ENCODE measurements at regions not wholly inside any gene's neighbourhood (a gene's known extent, or its start where the extent isn't known, plus 50 kb on each side); places are given as distances from the start of the nearest gene placed in this dataset.
"Not testable (repeated sequence)": the region's sequence is repeated elsewhere in the genome, so short reads cannot be mapped to it uniquely, and the experiment has no call there.

DNA sequence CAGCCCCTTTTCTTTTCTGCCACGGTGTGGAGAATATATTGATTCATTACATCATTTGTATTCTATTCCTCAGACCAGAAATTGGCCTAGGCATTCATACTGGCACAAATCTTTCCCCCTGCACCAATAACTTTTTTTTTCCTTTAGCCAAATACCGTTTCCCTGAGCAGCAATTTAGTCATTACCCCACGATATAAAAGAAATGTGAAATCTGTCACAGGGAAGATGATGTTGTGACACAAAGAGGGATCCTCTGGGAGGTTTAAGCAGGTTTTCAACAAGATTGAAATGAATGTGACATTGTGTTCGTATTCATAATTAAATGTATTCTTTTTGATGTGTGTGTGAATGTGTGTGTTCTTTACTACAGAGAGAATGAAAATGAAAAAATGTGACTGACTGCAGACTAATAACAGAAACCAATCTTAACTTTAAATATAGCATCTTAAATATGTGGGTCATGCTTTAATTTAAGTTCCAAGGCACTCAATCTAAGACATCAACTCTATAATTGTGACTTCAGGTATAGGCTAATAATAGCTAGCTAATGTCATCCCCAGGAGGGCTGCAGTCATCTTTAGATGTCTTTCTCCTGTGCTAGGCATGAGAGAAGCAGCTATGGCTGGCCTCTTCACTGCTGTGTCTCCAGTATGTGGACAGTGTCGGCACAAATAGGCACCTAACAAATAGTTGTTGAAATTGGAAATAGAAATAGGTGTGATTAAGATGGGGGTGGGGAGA is 177.7 kb downstream of the BTBD3 start:
- Mint-ChIP-seq H3K27ac (no peak overlapping the region), H3K9me3 (peaks cover 8% of the 10 kb centered on the region), H3K4me3 (no peak overlapping the region), H3K4me1 (ENCODE audit: low read depth in 2 of 2) (no peaks in the 10 kb centered on the region), H3K27me3 (no peaks in the 10 kb centered on the region), H3K36me3 (no peaks in the 10 kb centered on the region)
- ATAC-seq: no peak
- no peak for DNase-seq (ENCODE audit: low spot score)

DNA sequence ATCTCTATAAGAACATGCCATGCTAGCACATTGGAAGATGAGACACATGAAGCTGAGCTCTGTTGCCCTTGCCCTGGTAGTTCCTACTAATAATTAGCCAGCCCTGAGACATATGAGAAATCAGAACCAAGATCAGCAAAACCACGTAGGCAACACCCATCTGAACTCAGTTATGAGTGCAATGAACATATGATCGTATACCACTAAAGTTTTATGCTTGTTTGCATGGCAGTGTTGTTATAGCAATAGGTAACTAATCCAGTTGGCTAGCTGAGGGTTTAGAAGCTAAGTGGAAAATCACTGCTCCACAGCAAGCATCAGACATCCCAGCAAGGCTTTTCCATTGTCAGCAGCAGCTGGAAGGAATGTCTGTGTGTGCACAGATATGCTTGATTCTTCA is 180.7 kb downstream of the BTBD3 start:
- no peak overlapping the region for H3K27ac Mint-ChIP-seq
- no peak overlapping the region for H3K4me3 Mint-ChIP-seq
- DNase-seq (ENCODE audit: low spot score): no peak
- no peaks in the 10 kb centered on the region for H3K27me3 Mint-ChIP-seq
- peaks cover 10% of the 10 kb centered on the region for H3K9me3 Mint-ChIP-seq
- no peak for ATAC-seq
- no peaks in the 10 kb centered on the region for H3K4me1 Mint-ChIP-seq (ENCODE audit: low read depth in 2 of 2)
- H3K36me3 Mint-ChIP-seq: no peaks in the 10 kb centered on the region

DNA sequence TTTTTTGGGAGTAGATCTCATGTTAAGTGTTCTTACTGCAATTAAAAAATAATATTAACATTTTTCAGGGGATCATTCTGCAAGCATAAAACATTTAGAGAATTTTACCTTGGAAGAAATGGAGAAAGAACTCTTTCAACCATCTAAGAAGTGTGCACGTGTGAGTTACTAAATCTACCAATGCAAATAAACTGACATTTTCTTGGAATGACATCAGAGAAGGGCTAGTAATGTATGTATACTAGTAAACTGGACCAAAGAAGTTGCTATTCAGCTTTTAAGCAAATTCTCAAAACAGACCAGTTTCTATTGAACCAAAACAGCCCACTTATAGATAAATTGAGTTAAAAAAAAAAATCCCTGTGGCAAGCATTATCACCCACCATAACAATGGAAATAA is 191.2 kb downstream of the BTBD3 start:
- Mint-ChIP-seq H3K27ac (no peak overlapping the region), H3K9me3 (peaks cover 12% of the 10 kb centered on the region), H3K4me1 (ENCODE audit: low read depth in 2 of 2) (peaks cover 5 to 11% of the 10 kb centered on the region in 2 donors), H3K27me3 (no peaks in the 10 kb centered on the region), H3K4me3 (no peak overlapping the region), H3K36me3 (no peaks in the 10 kb centered on the region)
- DNase-seq (ENCODE audit: low spot score) (no peak), ATAC-seq (no peak)

DNA sequence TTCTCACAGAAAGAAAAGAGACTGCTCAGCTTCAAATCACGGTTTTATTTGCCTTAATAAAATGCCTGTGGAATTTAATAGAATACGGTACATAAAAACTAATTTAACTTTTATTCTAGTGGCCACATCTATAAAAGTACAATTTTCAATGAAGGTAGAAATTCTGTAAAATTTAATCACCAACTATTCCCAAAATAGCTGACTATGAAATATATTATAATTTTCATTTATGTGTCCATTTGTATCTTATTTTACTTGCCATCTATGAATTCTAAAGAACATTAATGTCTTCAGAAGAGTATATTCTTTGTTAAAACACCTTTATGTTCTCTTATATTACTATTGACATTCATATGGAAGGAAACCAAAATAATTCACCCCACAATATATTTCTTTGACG is 192.6 kb downstream of the BTBD3 start:
- Mint-ChIP-seq H3K27ac (no peak overlapping the region), H3K36me3 (no peaks in the 10 kb centered on the region), H3K9me3 (peaks cover 5% of the 10 kb centered on the region), H3K4me1 (ENCODE audit: low read depth in 2 of 2) (peaks cover 9 to 16% of the 10 kb centered on the region in 2 donors), H3K27me3 (no peaks in the 10 kb centered on the region), H3K4me3 (no peak overlapping the region)
- ATAC-seq (no peak), DNase-seq (ENCODE audit: low spot score) (no peak)

DNA sequence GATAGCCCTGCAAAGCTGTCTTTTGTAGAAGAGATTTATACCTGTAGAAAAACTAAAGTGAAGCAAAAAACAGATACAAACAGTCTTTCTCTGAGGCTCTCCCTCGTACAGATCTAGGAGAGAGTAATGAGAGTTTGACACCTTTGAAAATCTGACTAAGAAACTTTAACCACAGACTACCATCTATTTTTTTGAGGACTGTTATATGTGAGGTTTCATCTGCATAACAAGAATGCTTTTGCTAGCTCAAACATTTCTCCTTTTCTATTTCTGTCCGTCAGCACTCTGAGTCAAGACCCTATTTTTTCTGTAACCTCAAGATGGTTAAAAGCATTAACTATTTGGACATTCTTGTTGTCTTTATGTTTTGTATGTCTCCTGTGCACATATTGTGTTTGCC is 193.0 kb downstream of the BTBD3 start:
- ATAC-seq (no peak), DNase-seq (ENCODE audit: low spot score) (no peak)
- Mint-ChIP-seq H3K27ac (no peak overlapping the region), H3K9me3 (peaks cover 5% of the 10 kb centered on the region), H3K4me1 (ENCODE audit: low read depth in 2 of 2) (peaks cover 9 to 16% of the 10 kb centered on the region in 2 donors), H3K4me3 (no peak overlapping the region), H3K27me3 (no peaks in the 10 kb centered on the region), H3K36me3 (no peaks in the 10 kb centered on the region)

DNA sequence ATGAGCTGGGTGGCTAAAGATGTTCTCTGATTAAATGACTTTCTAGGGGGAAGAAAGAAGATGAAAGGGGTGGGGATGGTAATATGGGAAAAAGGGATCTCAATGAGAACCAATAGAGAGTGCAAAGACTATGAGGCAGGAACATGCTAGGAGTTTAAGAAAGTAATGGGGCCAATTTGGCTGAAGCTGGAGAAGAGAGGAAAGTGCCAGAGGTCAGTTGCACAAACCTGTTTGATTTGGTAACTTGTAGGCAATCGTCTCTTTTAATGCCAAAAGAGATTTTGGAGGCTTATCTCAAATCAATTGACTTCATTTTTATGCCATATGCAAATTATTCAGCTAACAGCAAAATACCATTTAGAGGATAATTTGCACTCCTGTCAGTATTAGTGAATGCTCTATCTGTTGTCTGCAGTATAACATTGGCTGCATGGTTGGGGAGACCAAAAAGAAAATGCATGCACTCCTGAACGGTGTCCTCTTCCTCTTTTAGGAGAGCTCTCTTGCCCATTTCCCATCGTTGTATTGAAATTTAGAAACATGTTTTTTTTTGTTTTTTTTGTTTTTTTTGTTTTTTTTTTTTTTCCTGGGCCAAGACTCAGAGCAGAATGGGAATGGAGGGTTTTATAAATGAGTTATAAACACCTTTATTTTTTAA is 193.9 kb downstream of the BTBD3 start:
- peaks cover 5% of the 10 kb centered on the region for H3K9me3 Mint-ChIP-seq
- no peaks in the 10 kb centered on the region for H3K27me3 Mint-ChIP-seq
- peaks cover 9 to 16% of the 10 kb centered on the region in 2 donors for H3K4me1 Mint-ChIP-seq (ENCODE audit: low read depth in 2 of 2)
- ATAC-seq (no peak), DNase-seq (ENCODE audit: low spot score) (no peak)
- no peak overlapping the region for H3K4me3 Mint-ChIP-seq
- H3K36me3 Mint-ChIP-seq: no peaks in the 10 kb centered on the region
- H3K27ac Mint-ChIP-seq: no peak overlapping the region

DNA sequence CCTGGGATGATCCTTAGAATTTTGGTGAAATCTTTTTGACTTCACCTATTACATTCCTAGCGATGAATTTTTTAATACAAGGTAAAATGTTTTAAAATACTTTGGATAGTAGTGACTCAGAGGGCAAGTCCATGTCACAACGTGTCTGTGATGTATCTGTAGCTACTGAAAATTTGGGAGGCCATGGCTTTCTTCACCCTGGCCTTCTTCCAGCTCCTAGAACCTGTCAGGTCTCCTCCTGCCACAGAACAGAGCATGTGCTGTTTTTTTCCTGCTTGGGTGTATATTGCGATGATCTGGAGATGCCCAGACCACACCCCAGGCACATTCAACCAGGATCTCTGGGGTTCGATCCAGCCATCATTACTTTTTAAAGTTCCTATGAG is 194.4 kb downstream of the BTBD3 start:
- H3K27me3 Mint-ChIP-seq: no peaks in the 10 kb centered on the region
- peaks cover 9 to 16% of the 10 kb centered on the region in 2 donors for H3K4me1 Mint-ChIP-seq (ENCODE audit: low read depth in 2 of 2)
- H3K27ac Mint-ChIP-seq: no peak overlapping the region
- H3K4me3 Mint-ChIP-seq: no peak overlapping the region
- DNase-seq (ENCODE audit: low spot score) (no peak), ATAC-seq (no peak)
- H3K9me3 Mint-ChIP-seq: peaks cover 4% of the 10 kb centered on the region
- H3K36me3 Mint-ChIP-seq: no peaks in the 10 kb centered on the region

DNA sequence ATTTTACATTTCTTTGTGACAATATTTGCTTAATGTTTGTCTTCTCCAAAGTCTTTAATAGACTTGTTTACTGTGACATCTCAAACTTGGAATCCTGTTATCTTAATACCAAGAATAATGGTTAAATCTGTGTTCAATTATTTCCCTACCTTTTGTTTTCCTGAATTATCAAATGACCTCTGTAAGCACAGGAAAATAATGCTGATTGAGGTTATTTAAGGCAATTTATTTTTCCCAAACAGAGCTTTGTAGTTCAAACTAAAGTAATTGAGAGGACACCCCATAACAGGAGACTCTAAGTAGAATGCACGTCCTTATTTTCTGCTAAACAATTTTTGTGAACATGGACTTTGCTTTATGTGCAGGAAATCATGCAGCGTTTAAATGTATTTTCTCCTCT is 195.0 kb downstream of the BTBD3 start:
- H3K4me3 Mint-ChIP-seq: no peak overlapping the region
- no peak overlapping the region for H3K27ac Mint-ChIP-seq
- no peak for DNase-seq (ENCODE audit: low spot score)
- H3K4me1 Mint-ChIP-seq (ENCODE audit: low read depth in 2 of 2): peaks cover 9 to 16% of the 10 kb centered on the region in 2 donors
- H3K9me3 Mint-ChIP-seq: no peaks in the 10 kb centered on the region
- ATAC-seq: no peak
- no peaks in the 10 kb centered on the region for H3K36me3 Mint-ChIP-seq
- H3K27me3 Mint-ChIP-seq: no peaks in the 10 kb centered on the region

DNA sequence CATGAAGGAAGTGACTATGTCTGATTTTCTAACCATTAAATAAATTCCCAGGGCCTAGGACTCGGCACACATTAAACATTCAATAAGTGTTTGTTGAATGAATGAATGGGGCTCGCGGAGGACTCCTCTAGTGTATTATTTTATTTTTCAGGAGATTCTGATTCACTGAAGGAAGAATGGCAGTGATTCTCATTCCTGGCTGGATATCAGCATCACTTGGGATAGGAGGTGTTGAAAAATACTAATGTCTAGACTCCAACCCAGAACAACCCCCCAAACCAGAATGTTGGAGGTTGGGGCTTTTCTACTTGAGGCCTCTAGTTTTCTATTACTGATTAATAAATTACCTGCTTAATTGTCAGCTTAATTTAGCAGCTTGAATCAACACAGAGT is 195.4 kb downstream of the BTBD3 start:
- Mint-ChIP-seq H3K4me1 (ENCODE audit: low read depth in 2 of 2) (peaks cover 9 to 16% of the 10 kb centered on the region in 2 donors), H3K36me3 (no peaks in the 10 kb centered on the region), H3K27ac (no peak overlapping the region), H3K27me3 (no peaks in the 10 kb centered on the region), H3K4me3 (no peak overlapping the region), H3K9me3 (no peaks in the 10 kb centered on the region)
- DNase-seq (ENCODE audit: low spot score): no peak
- no peak for ATAC-seq

DNA sequence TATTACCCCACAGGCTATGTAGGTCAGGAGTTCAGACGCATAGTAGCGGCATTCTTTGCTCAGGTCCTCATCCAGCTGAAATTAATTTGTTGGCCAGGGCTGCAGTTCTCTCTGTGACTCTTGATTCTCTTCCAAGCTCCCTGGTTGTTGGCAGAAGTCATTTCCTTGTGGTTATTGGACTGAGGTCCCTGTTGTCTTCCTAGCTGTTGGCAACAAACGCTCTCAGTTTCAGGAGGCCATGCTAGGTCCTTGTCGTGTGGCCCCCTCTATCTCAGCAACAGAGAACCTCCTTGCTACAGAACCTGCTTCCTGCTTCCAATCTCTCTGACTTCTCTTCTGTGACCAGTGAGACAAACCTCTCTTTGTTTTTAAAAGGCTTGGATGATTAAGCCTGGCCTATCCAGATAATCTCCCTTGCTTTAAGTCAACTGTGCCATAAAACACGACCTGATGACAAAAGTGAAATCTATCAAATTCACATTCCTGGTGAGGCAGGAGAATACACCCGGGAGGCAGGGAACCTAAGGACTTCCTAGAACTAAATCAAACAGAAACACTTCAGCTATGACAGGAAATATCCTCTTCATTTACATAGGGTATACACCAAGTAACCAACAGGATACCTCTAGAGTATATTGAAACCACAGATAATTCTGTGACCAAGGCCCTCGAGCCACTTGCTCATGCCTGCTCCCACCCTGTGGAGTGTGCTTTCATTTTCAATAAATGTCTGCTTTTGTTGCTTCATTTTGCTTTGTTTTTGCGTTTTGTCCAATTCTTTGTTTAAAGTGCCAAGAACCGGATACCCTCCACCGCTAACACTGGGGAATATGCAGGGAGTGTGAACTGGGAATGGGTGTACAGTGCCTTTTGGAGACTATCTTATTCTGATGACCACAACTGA is 196.0 kb downstream of the BTBD3 start:
- Mint-ChIP-seq H3K4me1 (ENCODE audit: low read depth in 2 of 2) (peaks cover 9 to 16% of the 10 kb centered on the region in 2 donors), H3K27me3 (no peaks in the 10 kb centered on the region), H3K36me3 (no peaks in the 10 kb centered on the region), H3K27ac (peak overlapping the region in 1 of 2 donors; percentile 53), H3K9me3 (no peaks in the 10 kb centered on the region), H3K4me3 (no peak overlapping the region)
- no peak for DNase-seq (ENCODE audit: low spot score)
- ATAC-seq: peak; percentile 63 to 79

DNA sequence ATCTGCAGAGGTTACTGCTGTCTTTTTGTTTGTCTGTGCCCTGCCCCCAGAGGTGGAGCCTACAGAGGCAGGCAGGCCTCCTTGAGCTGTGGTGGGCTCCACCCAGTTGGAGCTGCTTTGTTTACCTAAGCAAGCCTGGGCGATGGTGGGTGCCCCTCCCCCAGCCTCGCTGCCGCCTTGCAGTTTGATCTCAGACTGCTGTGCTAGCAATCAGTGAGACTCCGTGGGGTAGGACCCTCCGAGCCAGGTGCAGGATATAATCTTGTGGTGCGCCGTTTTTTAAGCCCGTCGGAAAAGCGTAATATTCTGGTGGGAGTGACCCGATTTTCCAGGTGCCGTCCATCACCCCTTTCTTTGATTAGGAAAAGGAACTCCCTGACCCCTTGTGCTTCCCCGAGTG is 211.4 kb downstream of the BTBD3 start:
- not testable (repeated sequence) for H3K27ac Mint-ChIP-seq; H3K4me3 Mint-ChIP-seq; H3K9me3 Mint-ChIP-seq; ATAC-seq; H3K4me1 Mint-ChIP-seq (ENCODE audit: low read depth in 2 of 2); DNase-seq (ENCODE audit: low spot score); H3K36me3 Mint-ChIP-seq; H3K27me3 Mint-ChIP-seq

DNA sequence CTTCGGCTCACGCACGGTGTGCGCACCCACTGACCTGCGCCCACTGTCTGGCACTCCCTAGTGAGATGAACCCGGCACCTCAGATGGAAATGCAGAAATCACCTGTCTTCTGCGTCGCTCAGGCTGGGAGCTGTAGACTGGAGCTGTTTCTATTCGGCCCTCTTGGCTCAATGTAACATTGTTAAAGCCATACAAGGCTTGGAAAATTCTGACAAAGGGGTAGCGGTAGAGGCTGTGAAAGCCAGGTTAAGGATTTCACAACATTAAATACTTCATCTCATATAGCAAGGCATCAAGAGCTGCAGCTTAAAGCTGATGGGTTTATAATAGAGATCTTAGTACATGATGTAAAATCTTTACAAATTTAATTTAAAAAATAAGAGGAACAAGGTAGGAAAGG is 211.8 kb downstream of the BTBD3 start:
- H3K9me3 Mint-ChIP-seq; DNase-seq (ENCODE audit: low spot score); H3K4me3 Mint-ChIP-seq; ATAC-seq; H3K27me3 Mint-ChIP-seq; H3K4me1 Mint-ChIP-seq (ENCODE audit: low read depth in 2 of 2); H3K36me3 Mint-ChIP-seq; H3K27ac Mint-ChIP-seq: not testable (repeated sequence)

DNA sequence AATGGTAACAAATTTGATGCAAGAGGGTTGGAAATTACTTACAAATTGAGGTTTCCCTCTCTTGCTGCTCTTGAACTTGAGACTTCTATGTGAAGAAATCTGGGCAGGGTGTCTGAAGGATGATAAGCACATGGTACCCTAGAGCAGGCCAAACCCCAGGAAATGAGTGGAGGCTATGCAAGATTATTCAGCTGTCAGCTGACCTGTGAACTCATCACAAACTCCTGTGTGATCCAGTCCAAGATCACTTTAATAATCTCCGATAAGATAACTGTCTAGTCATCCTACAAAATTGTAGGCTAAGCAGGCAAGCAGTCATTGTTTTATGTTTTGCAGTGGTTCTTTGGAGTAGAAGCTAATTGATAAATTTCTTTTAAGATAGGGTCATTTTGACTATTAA is 213.1 kb downstream of the BTBD3 start:
- no peak for ATAC-seq
- H3K4me1 Mint-ChIP-seq (ENCODE audit: low read depth in 2 of 2): no peaks in the 10 kb centered on the region
- peaks cover 7% of the 10 kb centered on the region for H3K9me3 Mint-ChIP-seq
- no peak for DNase-seq (ENCODE audit: low spot score)
- no peaks in the 10 kb centered on the region for H3K27me3 Mint-ChIP-seq
- H3K27ac Mint-ChIP-seq: no peak overlapping the region
- no peak overlapping the region for H3K4me3 Mint-ChIP-seq
- no peaks in the 10 kb centered on the region for H3K36me3 Mint-ChIP-seq

DNA sequence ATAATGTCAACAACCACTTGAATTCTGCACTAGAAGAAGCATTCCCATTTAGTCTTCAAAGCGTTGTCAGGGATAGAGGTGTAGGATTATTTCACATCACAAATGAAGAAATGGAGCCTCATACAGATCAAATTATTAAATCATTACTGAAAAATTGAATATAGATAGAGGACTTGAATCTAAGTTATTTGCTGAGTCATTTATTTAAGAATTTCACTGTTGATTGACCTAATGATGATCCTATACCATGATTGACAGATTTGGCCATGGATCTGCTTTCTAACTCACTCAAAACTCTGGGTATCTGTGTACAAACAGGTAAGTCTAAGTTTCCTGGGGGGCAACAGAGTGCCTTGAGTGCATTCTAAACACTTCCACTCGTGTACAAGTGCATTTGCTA is 215.9 kb downstream of the BTBD3 start:
- Mint-ChIP-seq H3K36me3 (no peaks in the 10 kb centered on the region), H3K27me3 (no peaks in the 10 kb centered on the region), H3K27ac (no peak overlapping the region), H3K4me1 (ENCODE audit: low read depth in 2 of 2) (no peaks in the 10 kb centered on the region), H3K9me3 (peaks cover 14% of the 10 kb centered on the region), H3K4me3 (no peak overlapping the region)
- DNase-seq (ENCODE audit: low spot score): no peak
- ATAC-seq: no peak

All from natural killer cell treated with Interleukin-12 subunit alpha and Interleukin-12 subunit beta and Interleukin-15 and Interleukin-18, amount 100 ng/mL, for 72 hours (primary cell).